HepG2 (cell line): ENCODE measurements at regions not wholly inside any gene's neighbourhood (a gene's known extent, or its start where the extent isn't known, plus 50 kb on each side); places are given as distances from the start of the nearest gene placed in this dataset.

Experiments used
- ATAC-seq: fragments of 200-7000 bp; cut with Tn5 transposase; 3 replicates; pipeline ENCODE4 v1.9.1; 2020; ENCODE audit warnings: mild to moderate bottlenecking, moderate library complexity
- BruUV-seq: library from RNA; stranded (reverse); fragments of 400-500 nt; replicated peaks from 2 replicates; lab custom pipeline; 2021; lab: Mats Ljungman, UMichigan
- CTCF ChIA-PET: fragments of 300-600 bp; formaldehyde crosslinking; extraction: SDS; loops from one replicate; lab custom pipeline; 2021; ENCODE audit warnings: low total read pairs, inconsistent platforms, low intra/inter-chr PET ratio; lab: Yijun Ruan, JAX
- POLR2A ChIA-PET: fragments of 350-600 bp; sonication (Branson Sonifier 250); formaldehyde crosslinking; loops from one replicate; lab custom pipeline; 2020; ENCODE audit warnings: antibody characterized with exemption, inconsistent platforms; lab: Yijun Ruan, JAX
- DNase-seq: peaks from one replicate; pipeline ENCODE4 v3.0.0-alpha.2; 2015; ENCODE audit warnings: low spot score
- FAIRE-seq: peaks from 3 replicates; lab custom pipeline; 2011; peaks lifted over from hg19 to GRCh38; lab: Jason Lieb, UNC
- H2AFZ ChIP-seq: one replicate; pipeline ENCODE4 v1.6.1; 2011; ENCODE audit warnings: low read length, inconsistent platforms
- H3K27ac ChIP-seq: fragments of 300-600 bp; 3 replicates; pipeline ENCODE4 v1.8.0; 2011; ENCODE audit warnings: mixed run types, mild to moderate bottlenecking, mixed read lengths, low read length, inconsistent platforms; ENCODE audit not compliant: insufficient read depth; ENCODE audit errors: extremely low read length
- H3K27me3 ChIP-seq, 2 experiments: fragments of 200-600 bp in 1 of 2; 2 replicates in 1 of 2; 3 replicates in 1 of 2; pipeline versions ENCODE4 v1.6.0 to v1.8.0; 2011; ENCODE audit warnings: low read length in 2 of 2, mild to moderate bottlenecking in 2 of 2, moderate library complexity in 2 of 2, inconsistent platforms in 1 of 2; ENCODE audit not compliant: insufficient read depth in 2 of 2, control insufficient read depth in 1 of 2
- H3K36me3 ChIP-seq, 2 experiments: fragments of 200-600 bp in 1 of 2; replicated peaks in 1 of 2; 2 replicates in 1 of 2; 3 replicates in 1 of 2; pipeline versions ENCODE4 v1.5.1 to v1.8.0; 2011; ENCODE audit warnings: low read length in 2 of 2, inconsistent platforms in 1 of 2; ENCODE audit not compliant: insufficient read depth in 2 of 2, control insufficient read depth in 1 of 2
- H3K4me1 ChIP-seq: 2 replicates; pipeline ENCODE4 v1.5.1; 2012; ENCODE audit warnings: low read length, inconsistent platforms; ENCODE audit not compliant: insufficient read depth
- H3K4me2 ChIP-seq: 2 replicates; pipeline ENCODE4 v1.6.0; 2011; ENCODE audit warnings: low read depth, low read length, inconsistent platforms
- H3K4me3 ChIP-seq, 3 experiments: fragments of 200-600 bp in 1 of 3; sonication (generic), shearing (Covaris generic) in 1 of 3; replicated peaks in 1 of 3; 2 replicates each; pipeline ENCODE4 v1.5.1; 2011 to 2016; ENCODE audit warnings: low read length in 3 of 3, inconsistent platforms in 2 of 3, low read depth in 2 of 3, mild to moderate bottlenecking in 2 of 3, control low read depth in 1 of 3, mixed read lengths in 1 of 3; ENCODE audit not compliant: insufficient read depth in 1 of 3
- H3K79me2 ChIP-seq: one replicate; pipeline ENCODE4 v1.6.1; 2011; ENCODE audit warnings: low read length, inconsistent platforms; ENCODE audit not compliant: insufficient read depth
- H3K9ac ChIP-seq: 2 replicates; pipeline ENCODE4 v1.6.0; 2011; ENCODE audit warnings: mild to moderate bottlenecking, low read depth, low read length, inconsistent platforms; ENCODE audit not compliant: insufficient read depth
- H3K9me3 ChIP-seq: 2 replicates; pipeline ENCODE4 v1.5.1; 2012; ENCODE audit warnings: mild to moderate bottlenecking, low read length
- H4K20me1 ChIP-seq: 2 replicates; pipeline ENCODE4 v1.6.0; 2011; ENCODE audit warnings: inconsistent platforms, mild to moderate bottlenecking, low read length, moderate library complexity; ENCODE audit not compliant: insufficient read depth
- AGO1 ChIP-seq: fragments of 200-400 bp; formaldehyde crosslinking; IDR thresholded peaks from 2 replicates; pipeline ENCODE4 v1.6.1; 2017; ENCODE audit warnings: mild to moderate bottlenecking, low read depth, low read length, moderate library complexity; ENCODE audit not compliant: poor library complexity, severe bottlenecking
- BCL3 ChIP-seq: sonication (generic); formaldehyde crosslinking; IDR thresholded peaks from 2 replicates; pipeline ENCODE4 v1.5.1; 2020; ENCODE audit warnings: mild to moderate bottlenecking, missing genetic modification reagents, moderate library complexity
- BORCS8-MEF2B ChIP-seq: sonication (generic); formaldehyde crosslinking; IDR thresholded peaks from 2 replicates; pipeline ENCODE4 v1.8.0; 2022; ENCODE audit warnings: mild to moderate bottlenecking, missing genetic modification reagents
- HNRNPLL ChIP-seq: fragments of 200-400 bp; formaldehyde crosslinking; IDR thresholded peaks from 2 replicates; pipeline ENCODE4 v1.6.1; 2017; ENCODE audit warnings: mild to moderate bottlenecking, low read depth, low read length; ENCODE audit not compliant: poor library complexity, severe bottlenecking
- MXD3 ChIP-seq: IDR thresholded peaks from 2 replicates; pipeline ENCODE4 v1.6.1; 2016; ENCODE audit warnings: mild to moderate bottlenecking, missing biosample characterization, missing genetic modification reagents
- NCOA1 ChIP-seq: sonication (generic); formaldehyde crosslinking; IDR thresholded peaks from 2 replicates; pipeline ENCODE4 v1.9.0; 2021; ENCODE audit warnings: missing genetic modification reagents
- SNAI1 ChIP-seq: sonication (generic); formaldehyde crosslinking; IDR thresholded peaks from 2 replicates; pipeline ENCODE4 v1.5.0; 2020; ENCODE audit warnings: mild to moderate bottlenecking, missing genetic modification reagents, borderline replicate concordance
- SUZ12 ChIP-seq: fragments of 150-350 bp; IDR thresholded peaks from 2 replicates; pipeline ENCODE4 v1.6.1; 2014; ENCODE audit warnings: low read depth, low read length
- WIZ ChIP-seq: sonication (generic); formaldehyde crosslinking; IDR thresholded peaks from 2 replicates; pipeline ENCODE4 v1.5.1; 2020; ENCODE audit warnings: mild to moderate bottlenecking, missing genetic modification reagents
- ZBED4 ChIP-seq: sonication (generic); formaldehyde crosslinking; IDR thresholded peaks from 2 replicates; pipeline ENCODE4 v1.4.0; 2020; ENCODE audit warnings: missing genetic modification reagents, borderline replicate concordance
- ZNF33A ChIP-seq: sonication (generic); formaldehyde crosslinking; IDR thresholded peaks from 2 replicates; pipeline ENCODE4 v1.5.1; 2020; ENCODE audit warnings: missing genetic modification reagents, mild to moderate bottlenecking, moderate library complexity, borderline replicate concordance
- ZNF546 ChIP-seq: sonication (generic); formaldehyde crosslinking; conservative IDR thresholded peaks from 2 replicates; pipeline ENCODE4 v1.8.1; 2023; ENCODE audit warnings: mild to moderate bottlenecking, missing genetic modification reagents
- ZNF563 ChIP-seq: sonication (generic); formaldehyde crosslinking; IDR thresholded peaks from 2 replicates; pipeline ENCODE4 v1.8.0; 2022; ENCODE audit warnings: mild to moderate bottlenecking, moderate library complexity, missing genetic modification reagents
- ZNF772 ChIP-seq: sonication (generic); formaldehyde crosslinking; IDR thresholded peaks from 2 replicates; pipeline ENCODE4 v1.5.0; 2020; ENCODE audit warnings: mild to moderate bottlenecking, missing genetic modification reagents
- ZSCAN22 ChIP-seq: sonication (generic); formaldehyde crosslinking; IDR thresholded peaks from 2 replicates; pipeline ENCODE4 v1.4.0; 2020; ENCODE audit warnings: mild to moderate bottlenecking, missing genetic modification reagents
- WGBS: methylation state at CpG from one replicate; pipeline ENCODE4 v1.1.6; 2017; ENCODE audit warnings: low lambda C conversion rate; 5-methylcytosine and 5-hydroxymethylcytosine counted together
- in situ Hi-C: cut with HindIII; loops from 2 replicates; pipeline ENCODE4 v1.10.0; 2017; ENCODE audit warnings: low pct_unique_long_range_greater_than_20kb; ENCODE audit not compliant: extremely low pct_ligation_motif_present
- intact Hi-C: fragments of 100-400 bp; cut with micrococcal nuclease; formaldehyde crosslinking; loops from one replicate; pipeline ENCODE4 v1.10.0; 2022; ENCODE audit not compliant: unreplicated experiment

- WGBS, result 2% methylated on average over 2 of the region's 2 CpGs
- no peak for FAIRE-seq
- H3K27ac ChIP-seq, result no peak overlapping the region
- no peak overlapping the region for H3K4me2 ChIP-seq
- in situ Hi-C loops, result no loop called here
- BruUV-seq, result no TSS peak
- TF ChIP-seq ZNF33A (CRISPR knock-in tag) (no peak), SUZ12 (no peak), WIZ (CRISPR knock-in tag) (no peak), SNAI1 (CRISPR knock-in tag) (no peak), ZNF772 (CRISPR knock-in tag) (no peak), BORCS8-MEF2B (no peak), ZNF563 (no peak), MXD3 (CRISPR knock-in tag) (no peak), NCOA1 (CRISPR knock-in tag) (no peak), HNRNPLL (no peak)
- no peaks in the 10 kb centered on the region for H3K27me3 ChIP-seq
- POLR2A ChIA-PET, result no interaction called here
- H3K9me3 ChIP-seq, result peaks cover 56% of the 10 kb centered on the region
- H4K20me1 ChIP-seq, result no peaks in the 10 kb centered on the region
- CTCF ChIA-PET, result no interaction called here
- H2AFZ ChIP-seq, result no peak overlapping the region
- DNase-seq, result no peak
- intact Hi-C loops, result no loop called here
- ATAC-seq, result no peak
- no peaks in the 10 kb centered on the region for H3K4me1 ChIP-seq
- no peaks in the 10 kb centered on the region for H3K36me3 ChIP-seq
- H3K4me3 ChIP-seq, result no peak overlapping the region
- H3K79me2 ChIP-seq, result no peaks in the 10 kb centered on the region
- no peak overlapping the region for H3K9ac ChIP-seq
Observed at GRCh38 chr21:19731251-19731650, 1267.0 kb upstream of the NCAM2 start.

- H3K4me3 ChIP-seq, result no peak overlapping the region
- 55% methylated on average over 19 of the region's 19 CpGs for WGBS
- H3K27me3 ChIP-seq, result no peaks in the 10 kb centered on the region
- DNase-seq, result no peak
- in situ Hi-C loops (no loop called here), intact Hi-C loops (no loop called here)
- no peak for TF ChIP-seq ZNF546 (CRISPR knock-in tag)
- no peak for TF ChIP-seq BCL3 (CRISPR knock-in tag)
- TF ChIP-seq AGO1, result no peak
- no peak for TF ChIP-seq ZSCAN22 (CRISPR knock-in tag)
- no peak for TF ChIP-seq SUZ12
- no peak for TF ChIP-seq ZBED4
- no peak for ATAC-seq
- H3K9ac ChIP-seq, result no peak overlapping the region
- no peak overlapping the region for H2AFZ ChIP-seq
- H4K20me1 ChIP-seq, result no peaks in the 10 kb centered on the region
- ChIA-PET CTCF (no interaction called here), POLR2A (no interaction called here)
- peaks cover 90% of the 10 kb centered on the region for H3K9me3 ChIP-seq
- H3K79me2 ChIP-seq, result no peaks in the 10 kb centered on the region
- H3K4me2 ChIP-seq, result no peak overlapping the region
- no TSS peak for BruUV-seq
- no peaks in the 10 kb centered on the region for H3K4me1 ChIP-seq
- H3K27ac ChIP-seq, result no peak overlapping the region
- no peaks in the 10 kb centered on the region for H3K36me3 ChIP-seq
- FAIRE-seq, result no peak
Observed at GRCh38 chr21:19759836-19760235, 1238.4 kb upstream of the NCAM2 start.
